HCT116 (cell line): ENCODE measurements at regions not wholly inside any gene's neighbourhood (a gene's known extent, or its start where the extent isn't known, plus 50 kb on each side); places are given as distances from the start of the nearest gene placed in this dataset.

Source experiments
- ATAC-seq: fragments of 200-7000 bp; cut with Tn5 transposase; 2 replicates; pipeline ENCODE4 v1.9.1; 2020; ENCODE audit warnings: mild to moderate bottlenecking, moderate library complexity
- BruUV-seq: library from RNA; stranded (reverse); fragments of 400-500 nt; replicated peaks from 2 replicates; lab custom pipeline; 2021; lab: Mats Ljungman, UMichigan
- CTCF ChIA-PET: fragments of 300-600 bp; sonication (Branson Sonifier 250); formaldehyde crosslinking; loops from one replicate; lab custom pipeline; 2021; ENCODE audit warnings: antibody characterized with exemption; lab: Charles Lee
- POLR2A ChIA-PET: fragments of 300-600, 350-600 bp; sonication (Branson Sonifier 250); formaldehyde crosslinking; loops from one replicate; lab custom pipeline; 2021; ENCODE audit warnings: antibody characterized with exemption; lab: Charles Lee
- RAD21 ChIA-PET, 2 experiments: fragments of 300-600 bp; sonication (Branson Sonifier 250); formaldehyde crosslinking; loops; one replicate each; lab custom pipeline; 2023; ENCODE audit warnings: low total read pairs in 2 of 2; ENCODE audit not compliant: uncharacterized antibody in 2 of 2, unreplicated experiment in 2 of 2, low non-redundant PET in 1 of 2; lab: Charles Lee
- DNase-seq: peaks from one replicate; pipeline ENCODE4 v3.0.0-alpha.2; 2010; ENCODE audit warnings: low read depth, low spot score
- H2AFZ ChIP-seq: fragments of 200-600 bp; shearing (Covaris generic), sonication (generic); 2 replicates; pipeline ENCODE4 v1.6.1; 2017; ENCODE audit warnings: low read depth, mixed run types, mixed read lengths, antibody characterized with exemption, low read length; ENCODE audit not compliant: poor library complexity, severe bottlenecking
- H3K27ac ChIP-seq: 2 replicates; pipeline ENCODE4 v1.5.1; 2012; ENCODE audit warnings: low read depth, low read length
- H3K27me3 ChIP-seq: fragments of 200-600 bp; sonication (generic); 2 replicates; pipeline ENCODE4 v1.6.1; 2016; ENCODE audit warnings: mixed run types, low read length, mixed read lengths; ENCODE audit not compliant: insufficient read depth
- H3K36me3 ChIP-seq, 2 experiments: fragments of 200-500 bp in 1 of 2; fragments of 200-600 bp in 1 of 2; sonication (Bioruptor generic) in 1 of 2; sonication (generic) in 1 of 2; 2 replicates each; pipeline versions ENCODE4 v1.5.1 to v1.6.1; 2014 to 2016; ENCODE audit warnings: low read length in 2 of 2, inconsistent platforms in 1 of 2, mixed read lengths in 1 of 2, mixed run types in 1 of 2; ENCODE audit not compliant: insufficient read depth in 2 of 2, control insufficient read depth in 1 of 2
- H3K4me1 ChIP-seq, 2 experiments: fragments of 200-600 bp in 1 of 2; sonication (generic) in 1 of 2; 2 replicates each; pipeline versions ENCODE4 v1.5.1 to v1.6.1; 2012 to 2017; ENCODE audit warnings: low read length in 2 of 2, inconsistent platforms in 1 of 2, mild to moderate bottlenecking in 1 of 2, mixed read lengths in 1 of 2, mixed run types in 1 of 2, moderate library complexity in 1 of 2; ENCODE audit not compliant: insufficient read depth in 2 of 2, control insufficient read depth in 1 of 2
- H3K4me2 ChIP-seq: fragments of 200-600 bp; sonication (generic); 2 replicates; pipeline ENCODE4 v1.6.1; 2017; ENCODE audit warnings: mixed run types, low read length, mixed read lengths
- H3K4me3 ChIP-seq, 2 experiments: fragments of 200-600 bp in 1 of 2; sonication (generic) in 1 of 2; replicated peaks in 1 of 2; 2 replicates each; pipeline ENCODE4 v1.5.1; 2011 to 2016; ENCODE audit warnings: low read length in 2 of 2, control low read depth in 1 of 2, low read depth in 1 of 2, mild to moderate bottlenecking in 1 of 2, mixed read lengths in 1 of 2, mixed run types in 1 of 2
- H3K79me2 ChIP-seq: fragments of 200-600 bp; sonication (generic); 2 replicates; pipeline ENCODE4 v1.6.1; 2017; ENCODE audit warnings: mild to moderate bottlenecking, mixed run types, low read length, moderate library complexity, mixed read lengths; ENCODE audit not compliant: insufficient read depth
- H3K9ac ChIP-seq: fragments of 200-600 bp; sonication (generic); 2 replicates; pipeline ENCODE4 v1.6.1; 2016; ENCODE audit warnings: low read length, mixed read lengths
- H3K9me2 ChIP-seq: fragments of 200-600 bp; sonication (generic), shearing (Covaris generic); 2 replicates; pipeline ENCODE4 v1.6.1; 2017; ENCODE audit warnings: mixed run types, mild to moderate bottlenecking, moderate library complexity; ENCODE audit not compliant: insufficient read depth
- H3K9me3 ChIP-seq, 2 experiments: fragments of 200-500 bp in 1 of 2; fragments of 200-600 bp in 1 of 2; sonication (Bioruptor generic) in 1 of 2; sonication (generic) in 1 of 2; 2 replicates each; pipeline ENCODE4 v1.6.1; 2014 to 2017; ENCODE audit warnings: low read length in 2 of 2, mixed read lengths in 2 of 2, inconsistent platforms in 1 of 2, low read depth in 1 of 2, mild to moderate bottlenecking in 1 of 2, mixed run types in 1 of 2, moderate library complexity in 1 of 2; ENCODE audit not compliant: control insufficient read depth in 1 of 2, insufficient read depth in 1 of 2
- H4K20me1 ChIP-seq: fragments of 200-600 bp; sonication (generic), shearing (Covaris generic); 2 replicates; pipeline ENCODE4 v1.6.1; 2017; ENCODE audit warnings: mixed run types, mild to moderate bottlenecking, moderate library complexity; ENCODE audit not compliant: insufficient read depth
- CBX3 ChIP-seq: IDR thresholded peaks from 2 replicates; pipeline ENCODE4 v1.6.1; 2012; ENCODE audit warnings: low read depth
- CEBPB ChIP-seq: IDR thresholded peaks from 2 replicates; pipeline ENCODE4 v1.6.1; 2012; ENCODE audit warnings: low read depth
- EGR1 ChIP-seq: IDR thresholded peaks from 2 replicates; pipeline ENCODE4 v1.6.1; 2012; ENCODE audit warnings: low read depth
- ELF1 ChIP-seq: IDR thresholded peaks from 2 replicates; pipeline ENCODE4 v1.6.1; 2012; ENCODE audit warnings: low read depth, borderline replicate concordance
- EZH2 ChIP-seq: fragments of 200-600 bp; sonication (generic); IDR thresholded peaks from 2 replicates; pipeline ENCODE4 v1.6.1; 2017; ENCODE audit warnings: antibody characterized with exemption, mixed run types
- JUND ChIP-seq: IDR thresholded peaks from 2 replicates; pipeline ENCODE4 v1.6.1; 2012
- POLR2A ChIP-seq: IDR thresholded peaks from 2 replicates; pipeline ENCODE4 v1.7.0; 2011; ENCODE audit warnings: borderline replicate concordance; ENCODE audit not compliant: insufficient read depth, insufficient read length; ENCODE audit errors: extremely low read depth
- POLR2AphosphoS5 ChIP-seq: IDR thresholded peaks from 2 replicates; pipeline ENCODE4 v1.6.1; 2011; ENCODE audit warnings: mild to moderate bottlenecking, low read depth, low read length, moderate library complexity
- RAD21 ChIP-seq: IDR thresholded peaks from 2 replicates; pipeline ENCODE4 v1.6.1; 2012; ENCODE audit warnings: low read depth, mild to moderate bottlenecking
- REST ChIP-seq: IDR thresholded peaks from 2 replicates; pipeline ENCODE4 v1.6.1; 2012; ENCODE audit warnings: low read depth
- SIN3A ChIP-seq: IDR thresholded peaks from 2 replicates; pipeline ENCODE4 v1.6.1; 2012; ENCODE audit warnings: low read depth
- SP1 ChIP-seq: IDR thresholded peaks from 2 replicates; pipeline ENCODE4 v1.6.1; 2012; ENCODE audit warnings: low read depth
- SRF ChIP-seq: IDR thresholded peaks from 2 replicates; pipeline ENCODE4 v1.6.1; 2012; ENCODE audit warnings: low read depth
- ZBTB33 ChIP-seq: IDR thresholded peaks from 2 replicates; pipeline ENCODE4 v1.6.1; 2011; ENCODE audit warnings: mild to moderate bottlenecking, low read length, moderate library complexity; ENCODE audit not compliant: insufficient replicate concordance; ENCODE audit errors: extremely low read depth
- ZFX ChIP-seq: fragments of 450-650 bp; IDR thresholded peaks from 2 replicates; pipeline ENCODE4 v1.6.1; 2017
- ZNF274 ChIP-seq: fragments of 200-500 bp; sonication (Bioruptor generic); IDR thresholded peaks from 2 replicates; pipeline ENCODE4 v1.6.1; 2014; ENCODE audit warnings: mild to moderate bottlenecking, low read depth, low read length, inconsistent platforms
- intact Hi-C: fragments of 100-400 bp; cut with micrococcal nuclease; formaldehyde crosslinking; loops from 2 replicates; pipeline ENCODE4 v1.10.0; 2022
- TF ChIP-seq, protein P1 (sequence below): IDR thresholded peaks from 2 replicates; pipeline ENCODE4 v1.6.1; 2012

GRCh38 chr15:95444860-95445259 lies 885.6 kb upstream of the NR2F2 start (continued):
- TF ChIP-seq ZNF274 (no peak), SIN3A (no peak)

DNA sequence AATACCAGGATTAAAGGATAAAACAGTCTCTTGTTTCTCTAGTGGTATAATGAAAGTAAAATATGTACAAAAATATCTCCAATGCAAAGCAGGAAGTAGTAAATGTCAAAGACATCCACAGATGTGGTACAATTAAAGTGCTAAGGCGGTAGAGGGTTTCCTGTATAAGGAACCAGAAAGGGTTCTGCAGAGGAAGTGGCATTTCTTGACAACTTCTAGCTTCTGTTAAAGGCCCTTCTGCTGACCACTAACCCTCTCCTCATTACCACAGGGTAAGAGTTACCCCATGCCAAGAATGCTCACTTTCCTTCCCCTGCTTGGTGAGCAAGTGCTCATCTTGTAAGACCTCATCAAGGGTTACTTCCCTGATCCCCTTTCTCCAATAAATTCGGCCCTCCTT lies 883.6 kb upstream of the NR2F2 start:
- no TSS peak for BruUV-seq
- CTCF ChIA-PET, result no interaction called here
- Histone ChIP-seq H3K4me1 (no peaks in the 10 kb centered on the region), H3K9ac (no peak overlapping the region), H3K4me2 (no peak overlapping the region), H4K20me1 (no peaks in the 10 kb centered on the region), H3K9me2 (no peaks in the 10 kb centered on the region), H2AFZ (no peak overlapping the region), H3K27ac (no peak overlapping the region), H3K9me3 (no peaks in the 10 kb centered on the region), H3K36me3 (no peaks in the 10 kb centered on the region), H3K27me3 (no peaks in the 10 kb centered on the region), H3K79me2 (no peaks in the 10 kb centered on the region), H3K4me3 (no peak overlapping the region)
- DNase-seq (no peak), ATAC-seq (no peak)
- intact Hi-C loops, result no loop called here
- RAD21 ChIA-PET, result no interaction called here
- POLR2A ChIA-PET, result no interaction called here
- TF ChIP-seq ELF1 (no peak), ZNF274 (no peak), POLR2AphosphoS5 (no peak), EZH2 (no peak), EGR1 (no peak), CBX3 (no peak), CEBPB (no peak), SIN3A (no peak), SRF (no peak)

- ATAC-seq (no peak), DNase-seq (no peak)
- intact Hi-C loops, result no loop called here
- ChIA-PET CTCF (no interaction called here), RAD21 (no interaction called here), POLR2A (no interaction called here)
- Histone ChIP-seq H3K9me2 (no peaks in the 10 kb centered on the region), H3K4me2 (no peak overlapping the region), H3K4me1 (no peaks in the 10 kb centered on the region), H3K9ac (no peak overlapping the region), H4K20me1 (no peaks in the 10 kb centered on the region), H3K27ac (no peak overlapping the region), H3K79me2 (no peaks in the 10 kb centered on the region), H3K27me3 (no peaks in the 10 kb centered on the region), H3K36me3 (no peaks in the 10 kb centered on the region), H3K4me3 (no peak overlapping the region), H2AFZ (no peak overlapping the region), H3K9me3 (no peaks in the 10 kb centered on the region)
- BruUV-seq, result no TSS peak
- TF ChIP-seq JUND (no peak), POLR2A (no peak), ELF1 (no peak), ZFX (no peak), CBX3 (no peak), RAD21 (no peak), ZBTB33 (no peak), REST (no peak), SP1 (no peak), EGR1 (no peak)
- TF ChIP-seq, protein P1, sequence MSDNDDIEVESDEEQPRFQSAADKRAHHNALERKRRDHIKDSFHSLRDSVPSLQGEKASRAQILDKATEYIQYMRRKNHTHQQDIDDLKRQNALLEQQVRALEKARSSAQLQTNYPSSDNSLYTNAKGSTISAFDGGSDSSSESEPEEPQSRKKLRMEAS, result no peak
Observed at GRCh38 chr15:95447486-95447885, 883.0 kb upstream of the NR2F2 start.
